GM23338 (cell line): ENCODE measurements at regions not wholly inside any gene's neighbourhood (a gene's known extent, or its start where the extent isn't known, plus 50 kb on each side); places are given as distances from the start of the nearest gene placed in this dataset.

Experiments used
- ATAC-seq: fragments of 200-7000 bp; cut with Tn5 transposase; 3 replicates; pipeline ENCODE4 v1.9.1; 2020
- DNase-seq: peaks from one replicate; pipeline ENCODE4 v3.0.0-alpha.2; 2015; ENCODE audit warnings: low spot score
- H2AFZ ChIP-seq: fragments of 200-600 bp; sonication (generic); 2 replicates; pipeline ENCODE4 v1.8.0; 2016; ENCODE audit warnings: antibody characterized with exemption, mild to moderate bottlenecking, moderate library complexity
- H3F3A ChIP-seq: fragments of 200-600 bp; sonication (generic); replicated peaks from 2 replicates; pipeline ENCODE4 v1.8.0; 2017; ENCODE audit warnings: antibody characterized with exemption, mixed run types, low read depth
- H3K27ac ChIP-seq: fragments of 200-600 bp; sonication (generic); 2 replicates; pipeline ENCODE4 v1.6.1; 2016; ENCODE audit warnings: low read depth
- H3K27me3 ChIP-seq: fragments of 200-600 bp; sonication (generic); 2 replicates; pipeline ENCODE4 v1.8.0; 2016; ENCODE audit warnings: mild to moderate bottlenecking, mixed run types, moderate library complexity; ENCODE audit not compliant: insufficient read depth
- H3K36me3 ChIP-seq: fragments of 200-600 bp; sonication (generic); 2 replicates; pipeline ENCODE4 v1.8.0; 2016; ENCODE audit warnings: mild to moderate bottlenecking; ENCODE audit not compliant: insufficient read depth
- H3K4me1 ChIP-seq: fragments of 200-600 bp; sonication (generic); 2 replicates; pipeline ENCODE4 v1.8.0; 2016; ENCODE audit warnings: mild to moderate bottlenecking, moderate library complexity; ENCODE audit not compliant: insufficient read depth
- H3K4me2 ChIP-seq: fragments of 200-600 bp; sonication (generic); 2 replicates; pipeline ENCODE4 v1.7.1; 2017; ENCODE audit warnings: mixed run types
- H3K4me3 ChIP-seq: fragments of 200-600 bp; sonication (generic); 2 replicates; pipeline ENCODE4 v1.6.1; 2016; ENCODE audit warnings: mixed run types
- H3K79me2 ChIP-seq: fragments of 200-600 bp; sonication (generic); replicated peaks from 2 replicates; pipeline ENCODE4 v1.8.0; 2017; ENCODE audit warnings: mild to moderate bottlenecking; ENCODE audit not compliant: insufficient read depth
- H3K9me2 ChIP-seq: fragments of 200-600 bp; sonication (generic); 2 replicates; pipeline ENCODE4 v1.8.0; 2017; ENCODE audit not compliant: insufficient read depth
- H4K20me1 ChIP-seq: fragments of 200-600 bp; sonication (generic); replicated peaks from 2 replicates; pipeline ENCODE4 v1.8.0; 2017; ENCODE audit warnings: mild to moderate bottlenecking; ENCODE audit not compliant: insufficient read depth
- H3K27ac Mint-ChIP-seq: 2 replicates; pipeline ENCODE4 v1.8.0; 2020; ENCODE audit warnings: inconsistent platforms, mild to moderate bottlenecking, moderate library complexity, mixed read lengths
- H3K27me3 Mint-ChIP-seq: 3 replicates; pipeline ENCODE4 v1.8.0; 2022; ENCODE audit warnings: low read depth, mild to moderate bottlenecking, moderate library complexity, mixed read lengths, inconsistent platforms; ENCODE audit not compliant: insufficient read depth, poor library complexity
- H3K36me3 Mint-ChIP-seq: 3 replicates; pipeline ENCODE4 v1.8.0; 2021; ENCODE audit warnings: low read depth, mild to moderate bottlenecking, inconsistent platforms, moderate library complexity, mixed read lengths
- H3K4me1 Mint-ChIP-seq: 3 replicates; pipeline ENCODE4 v1.8.0; 2020; ENCODE audit warnings: mild to moderate bottlenecking, inconsistent platforms, mixed read lengths
- H3K4me3 Mint-ChIP-seq: 3 replicates; pipeline ENCODE4 v1.8.0; 2021; ENCODE audit warnings: moderate library complexity, mild to moderate bottlenecking, inconsistent platforms, mixed read lengths
- H3K9me3 Mint-ChIP-seq: 3 replicates; pipeline ENCODE4 v1.8.0; 2020; ENCODE audit warnings: moderate library complexity, mild to moderate bottlenecking, inconsistent platforms, mixed read lengths
- CREB1 ChIP-seq: fragments of 250-450 bp; sonication (Bioruptor Pico); IDR thresholded peaks from 2 replicates; pipeline ENCODE4 v1.5.0; 2020; ENCODE audit warnings: low read depth, mild to moderate bottlenecking, moderate library complexity
- CTCF ChIP-seq, 2 experiments: fragments of 200-600 bp in 1 of 2; sonication (generic) in 1 of 2; conservative IDR thresholded peaks; 2 replicates each; pipeline versions ENCODE4 v1.5.1 to v1.6.1; 2016 to 2017; ENCODE audit warnings: antibody characterized with exemption in 2 of 2, low read depth in 2 of 2, mild to moderate bottlenecking in 2 of 2, moderate library complexity in 1 of 2
- EZH2phosphoT487 ChIP-seq: fragments of 200-600 bp; sonication (generic); IDR thresholded peaks from one replicate; pipeline ENCODE4 v1.8.1; 2018; ENCODE audit warnings: antibody characterized with exemption; ENCODE audit not compliant: unreplicated experiment
- JUNB ChIP-seq: IDR thresholded peaks from one replicate; pipeline ENCODE4 v1.6.1; 2016; ENCODE audit warnings: antibody characterized with exemption; ENCODE audit not compliant: unreplicated experiment
- REST ChIP-seq: IDR thresholded peaks from one replicate; pipeline ENCODE4 v1.6.1; 2018; ENCODE audit warnings: antibody characterized with exemption; ENCODE audit not compliant: unreplicated experiment
- STAT1 ChIP-seq: IDR thresholded peaks from one replicate; pipeline ENCODE4 v1.6.1; 2016; ENCODE audit warnings: antibody characterized with exemption; ENCODE audit not compliant: unreplicated experiment

- Histone ChIP-seq H3K79me2 (no peaks in the 10 kb centered on the region), H3K4me3 (no peak overlapping the region), H3K27me3 (no peaks in the 10 kb centered on the region), H4K20me1 (no peaks in the 10 kb centered on the region), H2AFZ (peak overlapping the region; percentile 84; the same call in 1 of the 2 replicates), H3K4me1 (peaks cover 9% of the 10 kb centered on the region), H3K9me2 (no peaks in the 10 kb centered on the region; the same call in none of the 2 replicates), H3F3A (no peaks in the 10 kb centered on the region), H3K27ac (no peak overlapping the region), H3K4me2 (no peak overlapping the region), H3K36me3 (no peaks in the 10 kb centered on the region)
- Mint-ChIP-seq H3K36me3 (no peaks in the 10 kb centered on the region; the same call in 2 of the 3 replicates), H3K27ac (no peak overlapping the region), H3K9me3 (no peaks in the 10 kb centered on the region; the same call in 2 of the 3 replicates), H3K4me3 (no peak overlapping the region), H3K27me3 (peaks cover 2% of the 10 kb centered on the region), H3K4me1 (peaks cover 10% of the 10 kb centered on the region)
- TF ChIP-seq EZH2phosphoT487 (no peak), CREB1 (no peak), REST (no peak), STAT1 (no peak)
- ATAC-seq: no peak
- DNase-seq: no peak
Measured at GRCh38 chr2:118591223-118591622, 256.2 kb downstream of the EN1 start.

GRCh38 chr2:118589721-118590120, 257.7 kb downstream of the EN1 start:
- Histone ChIP-seq H4K20me1 (no peaks in the 10 kb centered on the region), H3K27ac (no peak overlapping the region), H3K4me1 (peaks cover 9% of the 10 kb centered on the region), H3K27me3 (no peaks in the 10 kb centered on the region), H3K36me3 (no peaks in the 10 kb centered on the region), H3K9me2 (no peaks in the 10 kb centered on the region; the same call in 1 of the 2 replicates), H3F3A (no peaks in the 10 kb centered on the region), H3K79me2 (no peaks in the 10 kb centered on the region), H3K4me3 (no peak overlapping the region), H3K4me2 (no peak overlapping the region), H2AFZ (no peak overlapping the region)
- no peak overlapping the region for H3K4me3 Mint-ChIP-seq
- DNase-seq (peak; percentile 56), ATAC-seq (peak; percentile 95)
- H3K9me3 Mint-ChIP-seq: no peaks in the 10 kb centered on the region
- H3K27me3 Mint-ChIP-seq: peaks cover 2% of the 10 kb centered on the region
- peaks cover 14% of the 10 kb centered on the region for H3K4me1 Mint-ChIP-seq
- no peaks in the 10 kb centered on the region; the same call in 2 of the 3 replicates for H3K36me3 Mint-ChIP-seq
- TF ChIP-seq CTCF (conservative IDR thresholded peaks at IDR 0.05; ENCODE audit: low read depth in 2 of 2) (peak; percentile 6 to 10; a peak in 1 of 4 replicates), JUNB (no peak)
- no peak overlapping the region for H3K27ac Mint-ChIP-seq
